ENCODE measurements at regions not wholly inside any gene's neighbourhood (a gene's known extent, or its start where the extent isn't known, plus 50 kb on each side); places are given as distances from the start of the nearest gene placed in this dataset.

- TF ChIP-seq, protein P1, sequence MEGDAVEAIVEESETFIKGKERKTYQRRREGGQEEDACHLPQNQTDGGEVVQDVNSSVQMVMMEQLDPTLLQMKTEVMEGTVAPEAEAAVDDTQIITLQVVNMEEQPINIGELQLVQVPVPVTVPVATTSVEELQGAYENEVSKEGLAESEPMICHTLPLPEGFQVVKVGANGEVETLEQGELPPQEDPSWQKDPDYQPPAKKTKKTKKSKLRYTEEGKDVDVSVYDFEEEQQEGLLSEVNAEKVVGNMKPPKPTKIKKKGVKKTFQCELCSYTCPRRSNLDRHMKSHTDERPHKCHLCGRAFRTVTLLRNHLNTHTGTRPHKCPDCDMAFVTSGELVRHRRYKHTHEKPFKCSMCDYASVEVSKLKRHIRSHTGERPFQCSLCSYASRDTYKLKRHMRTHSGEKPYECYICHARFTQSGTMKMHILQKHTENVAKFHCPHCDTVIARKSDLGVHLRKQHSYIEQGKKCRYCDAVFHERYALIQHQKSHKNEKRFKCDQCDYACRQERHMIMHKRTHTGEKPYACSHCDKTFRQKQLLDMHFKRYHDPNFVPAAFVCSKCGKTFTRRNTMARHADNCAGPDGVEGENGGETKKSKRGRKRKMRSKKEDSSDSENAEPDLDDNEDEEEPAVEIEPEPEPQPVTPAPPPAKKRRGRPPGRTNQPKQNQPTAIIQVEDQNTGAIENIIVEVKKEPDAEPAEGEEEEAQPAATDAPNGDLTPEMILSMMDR (IDR thresholded peaks at IDR 0.05; ENCODE audit: borderline replicate concordance, extremely low read depth, low read length, poor library complexity, severe bottlenecking) = no peak
- no peak for TF ChIP-seq EZH2 (IDR thresholded peaks at IDR 0.05; ENCODE audit: borderline replicate concordance, low read depth, low read length, severe bottlenecking)
Measured at GRCh38 chr4:123127875-123128274, 205.5 kb upstream of the NUDT6 start.
